K562 (cell line): ENCODE measurements at regions not wholly inside any gene's neighbourhood (a gene's known extent, or its start where the extent isn't known, plus 50 kb on each side); places are given as distances from the start of the nearest gene placed in this dataset.

Source experiments
- ATAC-seq: fragments of 200-7000 bp; cut with Tn5 transposase; 3 replicates; pipeline ENCODE4 v1.9.1; 2020; ENCODE audit warnings: moderate library complexity
- BruUV-seq: library from RNA; stranded (reverse); fragments of 400-500 nt; replicated peaks from 2 replicates; lab custom pipeline; 2021; lab: Mats Ljungman, UMichigan
- CTCF ChIA-PET: fragments of 300-600 bp; formaldehyde crosslinking; extraction: SDS; loops from one replicate; lab custom pipeline; 2021; ENCODE audit warnings: low intra/inter-chr PET ratio; lab: Yijun Ruan, JAX
- POLR2A ChIA-PET: fragments of 300-600, 350-650 bp; sonication (Branson Sonifier 250); formaldehyde crosslinking; extraction: SDS; loops from one replicate; lab custom pipeline; 2021; ENCODE audit warnings: antibody characterized with exemption, inconsistent platforms; lab: Yijun Ruan, JAX
- DNase-seq, 4 experiments: peaks; one replicate each; pipeline versions ENCODE4 v3.0.0 to v3.0.0-alpha.2; 2011 to 2018; ENCODE audit warnings: low spot score in 3 of 4, mixed read lengths in 3 of 4; ENCODE audit errors: extremely low read depth in 1 of 4
- FAIRE-seq: peaks from 2 replicates; lab custom pipeline; 2011; peaks lifted over from hg19 to GRCh38; lab: Jason Lieb, UNC
- H2AFZ ChIP-seq: 2 replicates; pipeline ENCODE4 v1.6.0; 2011; ENCODE audit warnings: low read depth, low read length, control low read depth, inconsistent platforms
- H3K27ac ChIP-seq: fragments of 200-600 bp; 3 replicates; pipeline ENCODE4 v1.8.0; 2011; ENCODE audit warnings: low read depth, mild to moderate bottlenecking, control low read depth, inconsistent platforms, low read length, moderate library complexity, mixed read lengths; ENCODE audit errors: extremely low read depth
- H3K27me3 ChIP-seq, 2 experiments: fragments of 300-600 bp in 1 of 2; 2 replicates in 1 of 2; 3 replicates in 1 of 2; pipeline versions ENCODE4 v1.6.0 to v1.8.0; 2011; ENCODE audit warnings: inconsistent platforms in 2 of 2, low read length in 2 of 2, mild to moderate bottlenecking in 1 of 2, mixed read lengths in 1 of 2, moderate library complexity in 1 of 2; ENCODE audit not compliant: control insufficient read depth in 2 of 2, insufficient read depth in 2 of 2
- H3K36me3 ChIP-seq: fragments of 300-600 bp; 3 replicates; pipeline ENCODE4 v1.8.0; 2011; ENCODE audit warnings: mild to moderate bottlenecking, low read length, inconsistent platforms; ENCODE audit not compliant: control insufficient read depth, insufficient read depth
- H3K4me1 ChIP-seq, 2 experiments: fragments of 200-600 bp in 1 of 2; replicated peaks in 1 of 2; 2 replicates in 1 of 2; 3 replicates in 1 of 2; pipeline versions ENCODE4 v1.5.1 to v1.8.0; 2011; ENCODE audit warnings: inconsistent platforms in 2 of 2, low read length in 2 of 2, mild to moderate bottlenecking in 1 of 2, mixed read lengths in 1 of 2, moderate library complexity in 1 of 2; ENCODE audit not compliant: control insufficient read depth in 2 of 2, insufficient read depth in 2 of 2
- H3K4me2 ChIP-seq: 2 replicates; pipeline ENCODE4 v1.6.1; 2011; ENCODE audit warnings: low read length, control low read depth, inconsistent platforms, mixed read lengths; ENCODE audit not compliant: insufficient read depth
- H3K4me3 ChIP-seq: fragments of 200-600 bp; sonication (generic), shearing (Covaris generic); 2 replicates; pipeline ENCODE4 v1.5.1; 2016; ENCODE audit warnings: control low read depth, inconsistent platforms
- H3K79me2 ChIP-seq: fragments of 200-600 bp; 3 replicates; pipeline ENCODE4 v1.8.0; 2011; ENCODE audit warnings: low read length, inconsistent platforms; ENCODE audit not compliant: control insufficient read depth, insufficient read depth
- H3K9ac ChIP-seq, 2 experiments: 2 replicates each; pipeline versions ENCODE4 v1.6.0 to v1.6.1; 2011; ENCODE audit warnings: low read depth in 2 of 2, low read length in 2 of 2, control low read depth in 1 of 2, inconsistent platforms in 1 of 2, mild to moderate bottlenecking in 1 of 2, mixed read lengths in 1 of 2; ENCODE audit not compliant: insufficient read depth in 1 of 2
- H3K9me1 ChIP-seq: one replicate; pipeline ENCODE4 v1.6.0; 2011; ENCODE audit warnings: inconsistent platforms, mild to moderate bottlenecking, low read length, moderate library complexity; ENCODE audit not compliant: control insufficient read depth, insufficient read depth
- H3K9me3 ChIP-seq: replicated peaks from 2 replicates; pipeline ENCODE4 v1.5.1; 2011; ENCODE audit warnings: low read depth, low read length, inconsistent platforms; ENCODE audit not compliant: control insufficient read depth, insufficient read depth
- H4K20me1 ChIP-seq: replicated peaks from 2 replicates; pipeline ENCODE4 v1.6.1; 2011; ENCODE audit warnings: low read length, inconsistent platforms, mixed read lengths; ENCODE audit not compliant: control insufficient read depth, insufficient read depth
- CREB1 ChIP-seq, 2 experiments: sonication (generic) in 1 of 2; formaldehyde crosslinking in 1 of 2; IDR thresholded peaks; 2 replicates each; pipeline versions ENCODE4 v1.6.1 to v1.8.0; 2012 to 2022; ENCODE audit warnings: inconsistent platforms in 1 of 2, mild to moderate bottlenecking in 1 of 2, missing genetic modification reagents in 1 of 2, moderate library complexity in 1 of 2
- FUS ChIP-seq: fragments of 200-400 bp; formaldehyde crosslinking; optimal IDR thresholded peaks from 2 replicates; pipeline ENCODE3; 2017; ENCODE audit warnings: low read depth, low read length
- HNRNPLL ChIP-seq: fragments of 200-400 bp; formaldehyde crosslinking; IDR thresholded peaks from 2 replicates; pipeline ENCODE4 v1.6.1; 2017; ENCODE audit warnings: low read length, low read depth, mild to moderate bottlenecking; ENCODE audit not compliant: poor library complexity, severe bottlenecking
- ID3 ChIP-seq, 2 experiments: fragments of 250-450 bp in 1 of 2; fragments of 450-650 bp in 1 of 2; sonication (Bioruptor Pico) in 1 of 2; IDR thresholded peaks; 2 replicates each; pipeline versions ENCODE4 v1.6.1 to v1.8.0; 2016 to 2021; ENCODE audit warnings: mild to moderate bottlenecking in 2 of 2, moderate library complexity in 2 of 2, missing compliant biosample characterization in 1 of 2, missing genetic modification characterization in 1 of 2
- NCOA1 ChIP-seq: fragments of 450-650 bp; IDR thresholded peaks from 2 replicates; pipeline ENCODE4 v1.6.1; 2016; ENCODE audit warnings: low read depth
- NFE2L1 ChIP-seq: fragments of 450-650 bp; IDR thresholded peaks from 2 replicates; pipeline ENCODE4 v1.6.1; 2016; ENCODE audit warnings: missing genetic modification characterization, low read depth, mild to moderate bottlenecking, missing compliant biosample characterization, moderate library complexity, borderline replicate concordance
- NONO ChIP-seq, 2 experiments: fragments of 200-400 bp in 1 of 2; fragments of 450-650 bp in 1 of 2; formaldehyde crosslinking in 1 of 2; IDR thresholded peaks; 2 replicates each; pipeline ENCODE4 v1.6.1; 2017; ENCODE audit warnings: low read depth in 2 of 2, mild to moderate bottlenecking in 2 of 2, moderate library complexity in 2 of 2, low read length in 1 of 2
- TFAP4 ChIP-seq: sonication (generic); formaldehyde crosslinking; IDR thresholded peaks from 2 replicates; pipeline ENCODE4 v1.8.0; 2022; ENCODE audit warnings: missing genetic modification reagents, mild to moderate bottlenecking, moderate library complexity, borderline replicate concordance
- TRIM28 ChIP-seq: fragments of 450-650 bp; IDR thresholded peaks from 2 replicates; pipeline ENCODE4 v1.6.1; 2017
- ZNF133 ChIP-seq: fragments of 250-450 bp; sonication (Bioruptor Pico); IDR thresholded peaks from 2 replicates; pipeline ENCODE4 v1.4.0; 2020; ENCODE audit warnings: mild to moderate bottlenecking
- ZNF311 ChIP-seq: fragments of 250-450 bp; sonication (Bioruptor Pico); IDR thresholded peaks from 2 replicates; pipeline ENCODE4 v1.4.0; 2020; ENCODE audit warnings: mild to moderate bottlenecking, moderate library complexity
- ZNF407 ChIP-seq: fragments of 450-650 bp; IDR thresholded peaks from 2 replicates; pipeline ENCODE4 v1.6.1; 2016; ENCODE audit warnings: low read depth
- WGBS: fragments of 100-300 bp; shearing (Covaris generic); methylation state at CpG from one replicate; pipeline ENCODE4 v1.1.6; 2016; ENCODE audit warnings: low coverage, mixed read lengths; ENCODE audit not compliant: insufficient coverage; ENCODE audit errors: missing lambda C conversion rate; 5-methylcytosine and 5-hydroxymethylcytosine counted together
- in situ Hi-C: fragments of 300-500 bp; cut with MboI; formaldehyde crosslinking; loops from 4 replicates; pipeline ENCODE4 v1.15.0; 2018; ENCODE audit warnings: inconsistent platforms, mixed read lengths
- intact Hi-C: fragments of 100-400 bp; cut with micrococcal nuclease; formaldehyde crosslinking; loops from 2 replicates; pipeline ENCODE4 v1.14.2; 2022

GRCh38 chr10:8437896-8438295 is 383.4 kb downstream of the GATA3 start (continued):
- TF ChIP-seq FUS, result no peak
- TF ChIP-seq ID3 (CRISPR knock-in tag; IDR thresholded peaks at IDR 0.05), result no peak
- no peak for TF ChIP-seq ID3 (tag; IDR thresholded peaks at IDR 0.05)

DNA sequence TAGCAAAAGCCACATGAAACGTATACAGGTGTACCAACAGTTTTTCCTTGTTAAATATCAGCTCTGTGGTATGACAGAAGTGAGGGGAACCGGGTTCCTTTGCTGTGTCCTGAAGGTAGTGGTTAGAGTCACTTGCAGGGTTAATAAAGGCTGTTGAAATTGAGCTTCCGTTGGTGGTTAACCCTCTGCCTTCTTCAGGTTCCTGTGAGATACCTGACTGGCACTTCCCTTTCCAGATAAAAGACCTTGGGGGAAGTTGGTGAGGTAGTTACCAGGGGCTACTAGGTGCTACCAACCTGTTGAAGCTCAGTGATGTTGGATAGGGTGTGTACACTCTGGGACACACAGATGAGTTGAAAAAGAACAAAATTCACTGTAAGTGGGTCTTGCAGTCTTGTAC is 384.1 kb downstream of the GATA3 start:
- no peaks in the 10 kb centered on the region for H3K9me3 ChIP-seq
- no peaks in the 10 kb centered on the region for H3K4me1 ChIP-seq
- FAIRE-seq (no peak), ATAC-seq (no peak), DNase-seq (no peak)
- CTCF ChIA-PET, result no interaction called here
- H3K9me1 ChIP-seq, result no peaks in the 10 kb centered on the region
- H3K27me3 ChIP-seq, result no peaks in the 10 kb centered on the region
- H3K27ac ChIP-seq, result no peak overlapping the region
- no TSS peak for BruUV-seq
- no peak overlapping the region for H2AFZ ChIP-seq
- 3% methylated on average over 3 of the region's 3 CpGs for WGBS
- H3K9ac ChIP-seq, result no peak overlapping the region
- no peaks in the 10 kb centered on the region for H3K36me3 ChIP-seq
- in situ Hi-C loops (no loop called here), intact Hi-C loops (no loop called here)
- no peak overlapping the region for H3K4me2 ChIP-seq
- H4K20me1 ChIP-seq, result no peaks in the 10 kb centered on the region
- H3K79me2 ChIP-seq, result no peaks in the 10 kb centered on the region
- POLR2A ChIA-PET, result interaction anchor here (0.5 kb wide), 1 partner anchor 1943 kb away, joined by 3 read pairs; no protein-coding TSS in a partner anchor
- no peak overlapping the region for H3K4me3 ChIP-seq
- no peak for TF ChIP-seq NCOA1
- TF ChIP-seq TFAP4 (CRISPR knock-in tag), result no peak
- no peak for TF ChIP-seq ZNF133 (CRISPR knock-in tag)
- TF ChIP-seq CREB1 (IDR thresholded peaks at IDR 0.05), result no peak
- TF ChIP-seq CREB1 (CRISPR knock-in tag; IDR thresholded peaks at IDR 0.05), result no peak
- no peak for TF ChIP-seq TRIM28
- TF ChIP-seq NFE2L1 (tag), result no peak
- TF ChIP-seq ZNF311 (CRISPR knock-in tag), result no peak
- TF ChIP-seq NONO (IDR thresholded peaks at IDR 0.05; ENCODE audit: low read depth in 2 of 2, low read length in 1 of 2), result no peak
- TF ChIP-seq HNRNPLL, result no peak
- TF ChIP-seq ZNF407, result no peak
